Endodermal cell (in vitro differentiated cells): ENCODE measurements at regions not wholly inside any gene's neighbourhood (a gene's known extent, or its start where the extent isn't known, plus 50 kb on each side); places are given as distances from the start of the nearest gene placed in this dataset.

Source experiments
- DNase-seq: peaks from one replicate; pipeline ENCODE4 v3.0.0-alpha.2; 2017
- H3K27ac ChIP-seq: 2 replicates; pipeline ENCODE4 v1.5.1; 2013; ENCODE audit warnings: mild to moderate bottlenecking, low read depth, low read length, moderate library complexity
- H3K27me3 ChIP-seq: 2 replicates; pipeline ENCODE4 v1.6.1; 2013; ENCODE audit warnings: mild to moderate bottlenecking, low read length, moderate library complexity; ENCODE audit not compliant: insufficient read depth, control insufficient read depth, poor library complexity, severe bottlenecking
- H3K36me3 ChIP-seq: 2 replicates; pipeline ENCODE4 v1.7.0; 2013; ENCODE audit warnings: mild to moderate bottlenecking, low read length, moderate library complexity; ENCODE audit not compliant: control insufficient read depth, insufficient read depth
- H3K4me1 ChIP-seq: one replicate; pipeline ENCODE4 v1.7.0; 2013; ENCODE audit warnings: low read length; ENCODE audit not compliant: control insufficient read depth, insufficient read depth
- H3K4me3 ChIP-seq: 2 replicates; pipeline ENCODE4 v1.5.1; 2013; ENCODE audit warnings: mild to moderate bottlenecking, low read length, moderate library complexity
- H3K9ac ChIP-seq: 2 replicates; pipeline ENCODE4 v1.6.1; 2013; ENCODE audit warnings: mild to moderate bottlenecking, low read length, moderate library complexity; ENCODE audit not compliant: poor library complexity, severe bottlenecking; ENCODE audit errors: extremely low read depth
- H3K9me3 ChIP-seq: 2 replicates; pipeline ENCODE4 v1.6.1; 2013; ENCODE audit warnings: mild to moderate bottlenecking, low read length, moderate library complexity; ENCODE audit not compliant: control insufficient read depth
- H3K27ac Mint-ChIP-seq: 2 replicates; pipeline ENCODE4 v1.8.0; 2020; ENCODE audit warnings: mixed read lengths
- H3K27me3 Mint-ChIP-seq: 2 replicates; pipeline ENCODE4 v1.8.0; 2021; ENCODE audit warnings: mild to moderate bottlenecking, mixed read lengths; ENCODE audit not compliant: insufficient read depth
- H3K36me3 Mint-ChIP-seq: 2 replicates; pipeline ENCODE4 v1.8.0; 2020; ENCODE audit warnings: low read depth, mixed read lengths
- H3K4me1 Mint-ChIP-seq: 2 replicates; pipeline ENCODE4 v1.8.0; 2020; ENCODE audit warnings: mixed read lengths
- H3K4me3 Mint-ChIP-seq: 2 replicates; pipeline ENCODE4 v1.8.0; 2020; ENCODE audit warnings: mild to moderate bottlenecking, moderate library complexity, mixed read lengths
- H3K9me3 Mint-ChIP-seq: 2 replicates; pipeline ENCODE4 v1.8.0; 2020; ENCODE audit warnings: mild to moderate bottlenecking, mixed read lengths
- WGBS, 2 experiments: methylation state at CpG; one replicate each; pipeline versions ENCODE4 v1.1.5 to v1.1.7; 2013; ENCODE audit warnings: missing lambda C conversion rate in 2 of 2, mixed read lengths in 1 of 2; ENCODE audit not compliant: insufficient coverage in 1 of 2, insufficient read length in 1 of 2; 5-methylcytosine and 5-hydroxymethylcytosine counted together
- TF ChIP-seq, protein P1 (sequence below): fragments of 200-600 bp; sonication (generic); conservative IDR thresholded peaks from 2 replicates; pipeline ENCODE4 v1.5.0; 2021; ENCODE audit warnings: antibody characterized with exemption, mild to moderate bottlenecking

GRCh38 chr2:43052204-43052943, 174.0 kb downstream of the ZFP36L2 start:
- peaks cover 8% of the 10 kb centered on the region for H3K4me1 Mint-ChIP-seq
- no peaks in the 10 kb centered on the region for H3K36me3 Mint-ChIP-seq

DNA sequence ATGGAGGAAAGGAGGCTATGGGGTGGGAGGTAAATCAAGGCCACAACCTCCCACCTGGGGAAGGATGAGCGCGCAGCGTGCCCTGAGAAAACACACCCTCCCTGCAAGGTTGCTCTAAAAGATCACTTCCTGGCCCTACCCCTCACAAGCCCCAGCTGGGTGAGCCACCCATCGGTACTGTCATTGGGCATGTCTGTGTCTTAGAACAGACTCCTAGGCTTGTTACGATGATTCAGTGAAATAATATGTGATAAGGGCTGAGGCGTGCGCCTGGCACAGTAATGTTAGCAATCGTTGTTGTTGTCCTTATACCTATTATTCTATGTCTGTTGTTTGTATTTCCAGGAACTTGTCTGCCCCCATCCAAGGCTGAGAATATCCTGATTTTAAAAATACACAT, 175.1 kb downstream of the ZFP36L2 start:
- peaks cover 6% of the 10 kb centered on the region for H3K4me1 ChIP-seq
- Mint-ChIP-seq H3K4me3 (no peak overlapping the region), H3K9me3 (no peaks in the 10 kb centered on the region), H3K27ac (no peak overlapping the region), H3K27me3 (no peaks in the 10 kb centered on the region), H3K36me3 (no peaks in the 10 kb centered on the region), H3K4me1 (peaks cover 16% of the 10 kb centered on the region)
- no peak overlapping the region for H3K4me3 ChIP-seq
- no peak for DNase-seq
- H3K9ac ChIP-seq: no peak overlapping the region
- H3K27ac ChIP-seq: no peak overlapping the region
- H3K27me3 ChIP-seq: no peaks in the 10 kb centered on the region
- no peaks in the 10 kb centered on the region for H3K9me3 ChIP-seq
- no peaks in the 10 kb centered on the region for H3K36me3 ChIP-seq
- 96% methylated on average over 3 to 8 of the region's 8 CpGs for WGBS, 2 experiments
- TF ChIP-seq, protein P1, sequence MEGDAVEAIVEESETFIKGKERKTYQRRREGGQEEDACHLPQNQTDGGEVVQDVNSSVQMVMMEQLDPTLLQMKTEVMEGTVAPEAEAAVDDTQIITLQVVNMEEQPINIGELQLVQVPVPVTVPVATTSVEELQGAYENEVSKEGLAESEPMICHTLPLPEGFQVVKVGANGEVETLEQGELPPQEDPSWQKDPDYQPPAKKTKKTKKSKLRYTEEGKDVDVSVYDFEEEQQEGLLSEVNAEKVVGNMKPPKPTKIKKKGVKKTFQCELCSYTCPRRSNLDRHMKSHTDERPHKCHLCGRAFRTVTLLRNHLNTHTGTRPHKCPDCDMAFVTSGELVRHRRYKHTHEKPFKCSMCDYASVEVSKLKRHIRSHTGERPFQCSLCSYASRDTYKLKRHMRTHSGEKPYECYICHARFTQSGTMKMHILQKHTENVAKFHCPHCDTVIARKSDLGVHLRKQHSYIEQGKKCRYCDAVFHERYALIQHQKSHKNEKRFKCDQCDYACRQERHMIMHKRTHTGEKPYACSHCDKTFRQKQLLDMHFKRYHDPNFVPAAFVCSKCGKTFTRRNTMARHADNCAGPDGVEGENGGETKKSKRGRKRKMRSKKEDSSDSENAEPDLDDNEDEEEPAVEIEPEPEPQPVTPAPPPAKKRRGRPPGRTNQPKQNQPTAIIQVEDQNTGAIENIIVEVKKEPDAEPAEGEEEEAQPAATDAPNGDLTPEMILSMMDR: no peak

More at GRCh38 chr2:43052204-43052943, 174.0 kb downstream of the ZFP36L2 start:
- H3K9ac ChIP-seq: no peak overlapping the region
- H3K27me3 ChIP-seq: no peaks in the 10 kb centered on the region
- no peaks in the 10 kb centered on the region for H3K36me3 ChIP-seq
- H3K27ac ChIP-seq: no peak overlapping the region
- no peak overlapping the region for H3K4me3 ChIP-seq
- H3K4me1 ChIP-seq: peaks cover 4% of the 10 kb centered on the region
- no peaks in the 10 kb centered on the region for H3K9me3 ChIP-seq
- Mint-ChIP-seq H3K4me3 (no peak overlapping the region), H3K27ac (no peak overlapping the region), H3K27me3 (no peaks in the 10 kb centered on the region), H3K9me3 (no peaks in the 10 kb centered on the region)
- WGBS, 2 experiments: 86 to 100% methylated on average over 2 to 3 of the region's 3 CpGs
- DNase-seq: no peak
- TF ChIP-seq, protein P1: no peak

GRCh38 chr2:43050866-43051265, 175.5 kb downstream of the ZFP36L2 start:
- H3K27me3 Mint-ChIP-seq: no peaks in the 10 kb centered on the region
- WGBS, 2 experiments: 90 to 93% methylated on average over 3 to 5 of the region's 5 CpGs
- H3K27me3 ChIP-seq: no peaks in the 10 kb centered on the region
- H3K27ac ChIP-seq: no peak overlapping the region
- H3K4me1 ChIP-seq: peaks cover 6% of the 10 kb centered on the region
- H3K4me3 ChIP-seq: no peak overlapping the region
- no peak overlapping the region for H3K9ac ChIP-seq
- no peaks in the 10 kb centered on the region for H3K9me3 ChIP-seq
- H3K4me3 Mint-ChIP-seq: no peak overlapping the region
- H3K36me3 ChIP-seq: no peaks in the 10 kb centered on the region
- H3K4me1 Mint-ChIP-seq: peaks cover 18% of the 10 kb centered on the region
- DNase-seq: no peak
- no peak overlapping the region for H3K27ac Mint-ChIP-seq
- no peaks in the 10 kb centered on the region for H3K36me3 Mint-ChIP-seq
- H3K9me3 Mint-ChIP-seq: no peaks in the 10 kb centered on the region
- TF ChIP-seq, protein P1: no peak
